Neuronal stem cell (in vitro differentiated cells): ENCODE measurements at regions not wholly inside any gene's neighbourhood (a gene's known extent, or its start where the extent isn't known, plus 50 kb on each side); places are given as distances from the start of the nearest gene placed in this dataset.

ENCODE experiments used
- DNase-seq: peaks from one replicate; pipeline ENCODE4 v3.0.0-alpha.2; 2013; ENCODE audit warnings: low spot score
- H2AFZ ChIP-seq: one replicate; pipeline ENCODE4 v1.6.1; 2013; ENCODE audit warnings: mild to moderate bottlenecking, low read length, inconsistent platforms
- H2AK5ac ChIP-seq: 2 replicates; pipeline ENCODE4 v1.6.1; 2013; ENCODE audit warnings: low read depth, mild to moderate bottlenecking, inconsistent platforms, low read length, moderate library complexity, mixed read lengths
- H2BK120ac ChIP-seq: 2 replicates; pipeline ENCODE4 v1.6.1; 2013; ENCODE audit warnings: low read depth, mild to moderate bottlenecking, inconsistent platforms, low read length, moderate library complexity, mixed read lengths
- H2BK12ac ChIP-seq: one replicate; pipeline ENCODE4 v1.6.1; 2013; ENCODE audit warnings: low read length, inconsistent platforms
- H2BK15ac ChIP-seq: 2 replicates; pipeline ENCODE4 v1.6.1; 2013; ENCODE audit warnings: mild to moderate bottlenecking, low read length, inconsistent platforms, mixed read lengths
- H2BK5ac ChIP-seq: one replicate; pipeline ENCODE4 v1.6.1; 2013; ENCODE audit warnings: inconsistent platforms, mild to moderate bottlenecking, low read length, moderate library complexity
- H3K14ac ChIP-seq: one replicate; pipeline ENCODE4 v1.6.1; 2013; ENCODE audit warnings: low read length, inconsistent platforms
- H3K18ac ChIP-seq: 2 replicates; pipeline ENCODE4 v1.6.1; 2013; ENCODE audit warnings: low read length, inconsistent platforms
- H3K23ac ChIP-seq: 2 replicates; pipeline ENCODE4 v1.6.1; 2013; ENCODE audit warnings: low read depth, mild to moderate bottlenecking, mixed read lengths, low read length, inconsistent platforms; ENCODE audit not compliant: poor library complexity
- H3K27ac ChIP-seq: replicated peaks from 3 replicates; pipeline ENCODE4 v1.5.1; 2013; ENCODE audit warnings: low read length, inconsistent platforms
- H3K27me3 ChIP-seq, 3 experiments: 2 replicates each; pipeline ENCODE4 v1.6.1; 2013; ENCODE audit warnings: low read length in 3 of 3, mild to moderate bottlenecking in 2 of 3, inconsistent platforms in 1 of 3, low read depth in 1 of 3, mixed read lengths in 1 of 3, moderate library complexity in 1 of 3; ENCODE audit not compliant: control insufficient read depth in 3 of 3, insufficient read depth in 3 of 3
- H3K36me3 ChIP-seq, 2 donors: replicated peaks in 1 of 2; 2 replicates each; pipeline ENCODE4 v1.6.1; 2013; ENCODE audit warnings: low read length in 2 of 2; ENCODE audit not compliant: control insufficient read depth in 2 of 2, insufficient read depth in 2 of 2
- H3K4ac ChIP-seq: 2 replicates; pipeline ENCODE4 v1.6.1; 2013; ENCODE audit warnings: inconsistent platforms, mild to moderate bottlenecking, low read length, moderate library complexity
- H3K4me1 ChIP-seq, 2 donors: 1 replicate in 1 of 2; 2 replicates in 1 of 2; pipeline ENCODE4 v1.6.1; 2013; ENCODE audit warnings: low read length in 2 of 2, low read depth in 1 of 2; ENCODE audit not compliant: control insufficient read depth in 2 of 2, insufficient read depth in 1 of 2
- H3K4me2 ChIP-seq: one replicate; pipeline ENCODE4 v1.6.1; 2013; ENCODE audit warnings: mild to moderate bottlenecking, low read length, inconsistent platforms; ENCODE audit not compliant: insufficient read depth, poor library complexity, severe bottlenecking
- H3K4me3 ChIP-seq, 2 donors: 2 replicates each; pipeline ENCODE4 v1.5.1; 2013; ENCODE audit warnings: low read length in 2 of 2, mild to moderate bottlenecking in 2 of 2, inconsistent platforms in 1 of 2, moderate library complexity in 1 of 2
- H3K79me1 ChIP-seq: one replicate; pipeline ENCODE4 v1.6.1; 2013; ENCODE audit warnings: low read depth, mild to moderate bottlenecking, inconsistent platforms, low read length, moderate library complexity
- H3K9ac ChIP-seq: one replicate; pipeline ENCODE4 v1.6.1; 2013; ENCODE audit warnings: mild to moderate bottlenecking, low read depth, low read length, inconsistent platforms; ENCODE audit not compliant: poor library complexity
- H3K9me3 ChIP-seq, 2 donors: replicated peaks in 1 of 2; 2 replicates each; pipeline versions ENCODE3 to v1.6.1; 2013; ENCODE audit warnings: low read length in 2 of 2, mild to moderate bottlenecking in 2 of 2, inconsistent platforms in 1 of 2, low read depth in 1 of 2, mixed read lengths in 1 of 2, moderate library complexity in 1 of 2; ENCODE audit not compliant: control insufficient read depth in 2 of 2, insufficient read depth in 1 of 2
- H4K8ac ChIP-seq: one replicate; pipeline ENCODE4 v1.6.1; 2013; ENCODE audit warnings: low read depth, mild to moderate bottlenecking, inconsistent platforms, low read length, moderate library complexity
- H4K91ac ChIP-seq: one replicate; pipeline ENCODE4 v1.6.1; 2013; ENCODE audit warnings: low read length, low read depth, mild to moderate bottlenecking, inconsistent platforms; ENCODE audit not compliant: poor library complexity
- WGBS, 2 donors: extraction: QIAGEN DNeasy Blood & Tissue Kit; methylation state at CpG; one replicate each; pipeline ENCODE4 v1.1.7; 2013; ENCODE audit warnings: missing lambda C conversion rate in 2 of 2, mixed read lengths in 1 of 2; ENCODE audit not compliant: insufficient read length in 2 of 2, insufficient replicate concordance in 1 of 2; ENCODE audit errors: extremely low coverage in 2 of 2; 5-methylcytosine and 5-hydroxymethylcytosine counted together

DNA sequence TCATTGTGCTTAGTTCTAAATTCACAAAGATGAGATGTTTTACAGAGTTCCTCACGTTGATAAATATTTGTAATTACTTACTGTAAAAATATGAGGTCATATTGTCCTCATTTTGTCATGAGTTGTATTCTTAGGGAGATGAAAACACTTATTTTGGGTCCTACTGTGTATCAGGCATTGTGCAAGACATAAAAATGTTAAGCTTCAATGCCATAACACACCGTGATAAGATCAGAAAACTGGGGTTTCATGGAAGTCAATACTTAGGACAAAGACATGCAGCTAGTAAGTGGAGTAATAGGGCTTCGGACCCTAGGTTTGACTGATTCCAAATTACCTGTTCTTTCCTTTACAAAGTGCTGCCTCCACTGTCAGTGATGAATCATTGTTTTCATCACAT lies 720.7 kb upstream of the ZP4 start:
- Histone ChIP-seq H4K8ac (no peak overlapping the region), H3K9me3 (peaks cover 0 to 2% of the 10 kb centered on the region in 2 donors)
- no CpG with 5 or more reads among the region's 3 CpGs for WGBS, 2 donors

DNA sequence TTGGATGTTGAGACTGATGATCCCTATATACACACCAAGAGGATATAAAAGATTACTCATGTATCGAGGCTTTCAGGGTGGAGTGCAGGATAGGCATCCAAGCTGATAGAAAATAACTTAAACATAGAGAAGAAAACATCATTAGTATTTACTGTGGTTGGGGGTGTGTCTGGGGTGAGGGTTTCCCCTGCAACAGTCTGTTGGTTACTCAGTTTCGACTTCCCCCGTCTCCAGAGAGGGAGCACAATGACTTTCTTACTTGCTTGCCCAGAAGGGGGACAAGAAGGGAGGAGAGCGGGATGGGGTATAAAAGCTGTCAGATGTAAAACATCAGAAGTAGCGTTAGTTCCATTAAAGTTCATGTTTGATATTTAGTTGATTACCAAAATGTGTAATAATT lies 717.4 kb upstream of the ZP4 start:
- Histone ChIP-seq H3K27ac (no peak overlapping the region), H2BK5ac (no peak overlapping the region), H3K23ac (no peak overlapping the region), H2BK120ac (no peak overlapping the region), H3K9ac (no peak overlapping the region), H3K4ac (no peak overlapping the region), H2BK15ac (no peak overlapping the region), H3K4me2 (no peak overlapping the region), H4K8ac (no peak overlapping the region), H3K18ac (no peak overlapping the region), H3K4me3 (no peak overlapping the region), H3K79me1 (no peaks in the 10 kb centered on the region), H3K4me1 (no peaks in the 10 kb centered on the region), H3K14ac (no peak overlapping the region), H2AK5ac (no peak overlapping the region), H3K27me3 (no peaks in the 10 kb centered on the region), H4K91ac (no peak overlapping the region), H2BK12ac (no peak overlapping the region), H3K36me3 (no peaks in the 10 kb centered on the region), H3K9me3 (no peaks in the 10 kb centered on the region), H2AFZ (no peak overlapping the region)
- no peak for DNase-seq
- no CpG with 5 or more reads among the region's 5 CpGs for WGBS, 2 donors

More for the DNA sequence above, 720.7 kb upstream of the ZP4 start:
- H2AK5ac ChIP-seq = no peak overlapping the region
- H3K18ac ChIP-seq = no peak overlapping the region
- H2BK120ac ChIP-seq = no peak overlapping the region
- H2BK12ac ChIP-seq = no peak overlapping the region
- H3K9ac ChIP-seq = no peak overlapping the region
- H4K91ac ChIP-seq = no peak overlapping the region
- no peak overlapping the region for H3K4me2 ChIP-seq
- no peaks in the 10 kb centered on the region for H3K27me3 ChIP-seq
- H2BK15ac ChIP-seq = no peak overlapping the region
- H2AFZ ChIP-seq = no peak overlapping the region
- DNase-seq = no peak
- no peaks in the 10 kb centered on the region for H3K79me1 ChIP-seq
- no peak overlapping the region for H3K27ac ChIP-seq
- no peak overlapping the region for H2BK5ac ChIP-seq
- H3K23ac ChIP-seq = no peak overlapping the region
- H3K4me1 ChIP-seq = no peaks in the 10 kb centered on the region
- H3K36me3 ChIP-seq = no peaks in the 10 kb centered on the region
- H3K14ac ChIP-seq = no peak overlapping the region
- H3K4ac ChIP-seq = no peak overlapping the region
- no peak overlapping the region for H3K4me3 ChIP-seq

DNA sequence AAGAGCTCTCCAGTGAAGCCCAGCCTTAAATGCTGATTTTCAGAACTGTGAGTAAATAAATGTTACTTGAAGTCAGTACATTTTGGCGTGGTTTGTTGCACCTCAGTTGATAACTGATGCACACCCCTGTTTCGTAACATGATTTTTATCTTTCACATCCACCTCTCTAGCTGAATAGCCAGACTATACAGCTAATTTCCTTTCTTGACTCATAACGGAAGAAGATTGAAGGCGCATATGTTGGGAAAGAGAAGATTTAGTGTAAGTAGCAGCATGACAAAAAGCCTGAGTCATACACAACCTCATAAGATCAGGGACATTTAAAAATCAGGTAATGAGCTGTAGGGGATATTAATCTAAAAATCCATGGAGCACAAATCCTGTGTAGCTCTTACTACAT lies 716.2 kb upstream of the ZP4 start:
- no peak overlapping the region for H3K14ac ChIP-seq
- H3K18ac ChIP-seq = no peak overlapping the region
- no peak overlapping the region for H4K8ac ChIP-seq
- H3K9me3 ChIP-seq = no peaks in the 10 kb centered on the region
- H4K91ac ChIP-seq = no peak overlapping the region
- no peaks in the 10 kb centered on the region for H3K79me1 ChIP-seq
- H2BK15ac ChIP-seq = no peak overlapping the region
- H3K4me1 ChIP-seq = no peaks in the 10 kb centered on the region
- no peaks in the 10 kb centered on the region for H3K27me3 ChIP-seq
- no peak overlapping the region for H3K4ac ChIP-seq
- no peak overlapping the region for H2BK12ac ChIP-seq
- no CpG with 5 or more reads among the region's 4 CpGs for WGBS, 2 donors
- peak overlapping the region; percentile 15 for H2AFZ ChIP-seq
- no peak overlapping the region for H2BK120ac ChIP-seq
- no peak overlapping the region for H3K23ac ChIP-seq
- DNase-seq = no peak
- H2BK5ac ChIP-seq = no peak overlapping the region
- H3K9ac ChIP-seq = no peak overlapping the region
- no peak overlapping the region for H3K27ac ChIP-seq
- H3K4me2 ChIP-seq = no peak overlapping the region
- H3K36me3 ChIP-seq = no peaks in the 10 kb centered on the region
- no peak overlapping the region for H3K4me3 ChIP-seq
- no peak overlapping the region for H2AK5ac ChIP-seq

DNA sequence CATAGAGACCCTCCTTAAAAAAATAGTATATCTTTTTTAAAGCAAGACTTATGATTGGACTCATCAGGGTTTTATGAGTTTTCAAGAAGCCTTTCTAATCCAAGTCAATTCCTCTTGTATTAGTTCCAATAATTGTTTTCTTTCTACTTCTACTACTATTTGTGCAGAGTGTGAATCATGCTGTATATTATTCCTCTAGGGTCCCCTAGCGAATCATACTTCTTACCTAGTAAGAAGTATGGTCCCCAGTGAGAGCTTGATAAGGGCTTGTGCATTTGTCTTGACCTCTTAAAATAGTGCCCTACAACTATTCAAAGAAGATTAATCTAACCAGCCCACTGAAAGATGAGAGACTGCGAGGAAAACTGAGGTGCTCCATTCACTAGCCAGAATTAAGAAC lies 715.7 kb upstream of the ZP4 start:
- Histone ChIP-seq H2AFZ (peak overlapping the region; percentile 15), H3K27ac (no peak overlapping the region), H3K4ac (no peak overlapping the region), H3K4me1 (no peaks in the 10 kb centered on the region), H2BK12ac (no peak overlapping the region), H2BK5ac (no peak overlapping the region), H3K9ac (no peak overlapping the region), H2BK15ac (no peak overlapping the region), H3K36me3 (no peaks in the 10 kb centered on the region), H4K8ac (no peak overlapping the region), H4K91ac (no peak overlapping the region), H3K27me3 (no peaks in the 10 kb centered on the region), H2AK5ac (no peak overlapping the region), H3K79me1 (no peaks in the 10 kb centered on the region), H3K9me3 (no peaks in the 10 kb centered on the region), H3K18ac (no peak overlapping the region), H3K4me2 (no peak overlapping the region), H3K23ac (no peak overlapping the region), H3K14ac (no peak overlapping the region), H2BK120ac (no peak overlapping the region), H3K4me3 (no peak overlapping the region)
- WGBS, 2 donors = no CpG with 5 or more reads among the region's 2 CpGs
- no peak for DNase-seq
